ENCODE measurements at regions not wholly inside any gene's neighbourhood (a gene's known extent, or its start where the extent isn't known, plus 50 kb on each side); places are given as distances from the start of the nearest gene placed in this dataset.
A peak's percentile ranks its signal among the peaks of the same experiment; 100 is the strongest.
"Not testable (repeated sequence)": the region's sequence is repeated elsewhere in the genome, so short reads cannot be mapped to it uniquely, and the experiment has no call there.

DNA sequence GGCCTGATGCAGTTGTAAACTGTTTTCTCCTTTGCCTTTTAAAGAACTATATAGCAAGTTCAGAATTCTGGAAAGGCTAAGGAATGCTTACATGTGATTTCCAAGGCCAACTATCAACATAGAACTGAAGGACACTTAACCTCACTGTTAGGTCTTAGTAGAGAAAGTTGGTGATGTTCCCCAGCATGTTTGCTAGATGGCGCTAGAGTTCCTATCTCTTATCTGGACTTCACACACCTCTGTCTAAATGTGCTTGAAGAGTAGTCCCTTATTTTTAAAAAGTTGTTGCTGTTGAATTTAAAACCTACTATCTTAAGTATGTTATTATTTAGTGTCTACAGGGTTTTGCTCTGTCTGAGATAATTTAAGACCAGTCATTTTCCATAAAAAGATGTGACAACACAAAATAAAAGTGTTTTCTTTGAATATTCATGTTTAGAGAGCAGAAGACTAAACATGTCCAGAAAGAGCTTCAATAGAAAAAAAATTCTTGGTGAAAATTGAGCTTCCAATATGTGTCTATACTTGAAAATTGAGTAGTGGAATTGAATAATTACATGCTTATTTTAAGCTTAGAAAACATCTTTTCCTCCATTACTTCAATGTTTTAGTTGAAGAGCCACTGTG is 237.3 kb downstream of the S1PR1 start:
- no peak for DNase-seq (ENCODE audit: low read depth in 2 of 3, low spot score in 2 of 3)

DNA sequence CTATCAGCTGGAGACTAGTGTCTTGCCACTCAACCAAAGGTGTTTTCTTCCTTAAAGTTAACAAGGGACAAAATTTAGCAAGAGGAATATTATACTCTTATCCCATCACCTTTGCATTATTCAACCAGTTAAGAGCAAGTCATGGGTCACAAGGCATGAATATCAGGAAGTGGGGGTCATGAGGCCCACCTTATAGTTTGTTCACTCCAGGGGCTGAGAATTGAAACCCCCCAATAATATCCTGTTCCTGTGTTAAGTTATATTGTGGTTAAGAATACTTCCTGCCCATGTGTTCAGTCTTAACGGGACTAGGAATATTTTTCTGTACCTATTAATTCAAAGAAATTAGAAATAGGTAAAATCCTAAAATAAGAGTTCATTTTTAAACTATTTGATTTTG is 239.7 kb downstream of the S1PR1 start:
- no peak for DNase-seq (ENCODE audit: low read depth in 2 of 3, low spot score in 2 of 3)

DNA sequence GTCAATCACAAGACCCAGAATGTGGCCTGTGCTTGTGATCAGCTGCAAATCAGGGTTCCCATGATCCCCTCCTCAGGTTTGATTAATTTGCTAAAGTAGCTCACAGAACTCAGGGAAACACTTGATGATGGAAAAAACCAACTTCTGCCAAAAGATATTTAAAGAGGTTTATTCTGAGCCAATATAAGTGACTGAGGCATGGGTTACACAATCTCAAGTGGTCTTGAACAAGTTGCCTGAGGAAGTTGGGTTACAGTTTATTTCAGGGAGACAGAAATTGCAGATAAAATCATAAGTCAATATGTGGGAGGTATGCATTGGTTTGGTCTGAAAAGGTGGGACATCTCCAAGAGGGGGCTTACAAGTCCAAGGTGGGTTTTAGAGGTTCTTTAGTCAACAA is 243.1 kb downstream of the S1PR1 start:
- no peak for DNase-seq (ENCODE audit: low read depth in 2 of 3, low spot score in 2 of 3)

GRCh38 chr1:101482306-101482705 is 245.5 kb downstream of the S1PR1 start:
- no peak for DNase-seq (ENCODE audit: low read depth in 2 of 3, low spot score in 2 of 3)

GRCh38 chr1:101483982-101484688 is 247.3 kb downstream of the S1PR1 start:
- DNase-seq (ENCODE audit: low read depth in 2 of 3, low spot score in 2 of 3), result no peak

- DNase-seq (ENCODE audit: low read depth in 2 of 3, low spot score in 2 of 3), result no peak
Observed at GRCh38 chr1:101484689-101485338, 248.0 kb downstream of the S1PR1 start.

DNA sequence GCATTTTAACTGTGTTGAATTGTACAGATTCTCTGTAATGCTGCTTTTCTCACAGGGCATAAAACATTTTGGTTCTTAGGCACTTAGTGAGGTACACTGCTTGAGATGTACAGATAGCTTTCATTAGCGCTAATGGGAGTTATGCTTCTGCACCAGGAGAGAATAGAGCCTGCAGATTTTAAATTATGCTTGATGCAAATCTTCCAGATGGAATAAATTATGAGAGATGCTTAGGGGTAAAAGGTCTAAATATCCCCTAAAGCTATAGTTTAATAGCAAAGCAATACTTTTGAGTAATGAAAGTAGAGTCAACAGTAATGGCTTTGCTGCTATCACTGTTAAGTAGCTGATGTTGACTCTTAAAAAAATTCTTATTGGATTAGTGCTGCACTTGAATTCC is 248.9 kb downstream of the S1PR1 start:
- no peak for DNase-seq (ENCODE audit: low read depth in 2 of 3, low spot score in 2 of 3)

DNA sequence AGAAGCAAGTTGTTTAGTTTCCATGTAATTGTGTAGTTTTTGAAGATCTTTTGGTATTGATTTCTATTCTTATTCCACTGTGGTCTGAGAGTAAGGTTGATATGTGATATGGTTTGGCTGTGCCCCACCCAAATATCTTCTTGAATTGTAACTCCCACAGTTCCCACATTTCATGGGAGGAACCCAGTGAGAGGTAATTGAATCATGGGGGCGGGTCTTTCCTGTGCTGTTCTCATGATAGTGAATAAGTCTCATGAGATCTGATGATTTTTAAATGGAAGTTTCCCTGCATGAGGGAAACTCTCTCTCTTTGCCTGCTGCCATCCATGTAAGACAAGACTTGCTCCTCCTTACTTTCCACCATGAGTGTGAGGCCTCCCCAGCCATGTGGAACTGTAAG is 255.3 kb downstream of the S1PR1 start:
- DNase-seq (ENCODE audit: low read depth in 2 of 3, low spot score in 2 of 3), result not testable (repeated sequence)

DNA sequence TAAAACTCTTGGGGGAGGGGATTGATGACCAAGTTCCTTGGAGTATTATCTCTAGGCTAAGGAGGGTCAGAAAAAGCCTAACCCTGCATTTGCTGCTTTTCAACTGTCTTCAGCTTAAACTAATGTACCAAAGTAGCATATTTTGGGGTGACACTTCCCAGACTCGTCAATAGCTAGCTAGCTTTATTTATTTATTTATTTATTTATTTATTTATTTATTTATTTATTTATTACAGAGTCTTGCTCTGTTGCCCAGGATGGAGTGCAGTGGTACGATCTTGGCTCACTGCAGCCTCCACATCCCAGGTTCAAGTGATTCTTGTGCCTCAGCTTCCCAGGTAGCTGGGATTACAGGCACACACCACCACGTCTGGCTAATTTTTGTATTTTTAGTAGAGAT is 257.1 kb downstream of the S1PR1 start:
- DNase-seq (ENCODE audit: low read depth in 2 of 3, low spot score in 2 of 3), result not testable (repeated sequence)

- DNase-seq (ENCODE audit: low read depth in 2 of 3, low spot score in 2 of 3), result no peak
Observed at GRCh38 chr1:101496109-101496508, 259.3 kb downstream of the S1PR1 start.

- no peak for DNase-seq (ENCODE audit: low read depth in 2 of 3, low spot score in 2 of 3)
Observed at GRCh38 chr1:101497881-101498559, 261.2 kb downstream of the S1PR1 start.

- DNase-seq (ENCODE audit: low read depth in 2 of 3, low spot score in 2 of 3), result not testable (repeated sequence)
Observed at GRCh38 chr1:101504106-101504505, 267.3 kb downstream of the S1PR1 start.

- not testable (repeated sequence) for DNase-seq (ENCODE audit: low read depth in 2 of 3, low spot score in 2 of 3)
Observed at GRCh38 chr1:101505240-101505639, 268.4 kb downstream of the S1PR1 start.

DNA sequence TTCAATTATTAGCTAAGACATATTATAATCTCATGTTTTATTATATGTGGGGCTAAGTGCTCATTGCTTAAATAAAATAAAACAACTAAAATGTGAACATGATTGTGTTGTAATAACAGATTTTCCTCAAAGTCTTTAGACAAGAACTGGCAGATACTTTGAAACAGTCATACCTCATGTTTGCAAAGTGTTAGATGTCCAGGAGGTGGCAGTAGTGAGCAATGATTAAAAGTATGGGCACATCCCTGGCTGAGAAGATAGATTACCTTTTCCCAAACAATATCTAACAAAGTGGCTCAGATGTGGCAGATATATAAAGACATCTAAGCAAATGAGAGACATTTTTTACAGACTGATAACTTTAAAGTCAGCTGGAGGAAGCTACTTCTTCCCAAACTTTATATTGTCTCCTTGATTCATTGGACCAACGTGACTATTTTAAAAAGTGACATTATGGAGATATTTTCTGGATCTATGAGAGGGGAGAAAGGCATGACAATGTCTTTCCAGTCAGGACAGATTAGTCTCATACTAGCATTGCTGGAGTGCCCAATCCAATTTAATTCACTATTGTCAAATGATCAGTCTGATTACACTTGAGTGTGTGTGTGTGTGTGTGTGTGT is 269.8 kb downstream of the S1PR1 start:
- peak in 1 of 3 experiments; percentile 26 for DNase-seq (ENCODE audit: low read depth in 2 of 3, low spot score in 2 of 3)

DNA sequence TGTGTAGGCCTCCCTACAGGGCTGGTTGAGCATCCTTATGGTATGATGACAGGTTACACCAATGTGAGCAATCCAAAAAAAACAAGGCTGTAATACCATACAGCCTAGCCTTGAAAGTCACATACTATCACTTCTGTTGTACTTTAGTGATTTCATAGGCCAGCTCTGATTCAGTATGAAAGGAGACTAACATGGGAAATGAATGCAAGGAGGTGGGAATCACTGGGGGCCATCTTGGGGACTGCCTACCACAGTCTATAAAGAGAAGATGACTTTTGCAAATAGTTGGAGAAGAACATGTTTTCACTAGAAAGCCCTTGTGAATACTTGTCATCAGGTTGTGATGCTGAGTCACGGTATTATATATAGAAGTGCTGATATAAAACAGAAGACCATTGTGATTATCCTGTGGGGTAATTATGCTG is 270.7 kb downstream of the S1PR1 start:
- DNase-seq (ENCODE audit: low read depth in 2 of 3, low spot score in 2 of 3), result no peak

DNA sequence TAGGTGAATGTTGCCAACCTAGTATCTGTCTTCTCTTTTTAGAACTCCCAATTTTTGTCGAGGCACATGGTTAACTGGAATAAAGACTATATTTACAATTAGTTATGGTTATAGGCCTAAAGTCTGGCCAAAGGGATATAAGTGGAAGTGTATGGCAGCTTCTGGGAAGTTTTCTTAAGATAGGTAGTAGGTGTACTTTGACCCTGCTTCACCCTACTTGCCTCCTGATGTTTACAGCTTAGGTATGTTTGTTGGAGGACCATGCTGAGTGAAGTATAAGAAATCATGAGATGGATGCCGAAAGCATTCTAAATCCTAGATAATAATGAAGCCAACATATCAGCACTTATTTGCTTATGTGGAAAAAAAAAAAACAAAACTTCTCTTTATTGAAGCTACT is 272.1 kb downstream of the S1PR1 start:
- DNase-seq (ENCODE audit: low read depth in 2 of 3, low spot score in 2 of 3), result no peak

DNA sequence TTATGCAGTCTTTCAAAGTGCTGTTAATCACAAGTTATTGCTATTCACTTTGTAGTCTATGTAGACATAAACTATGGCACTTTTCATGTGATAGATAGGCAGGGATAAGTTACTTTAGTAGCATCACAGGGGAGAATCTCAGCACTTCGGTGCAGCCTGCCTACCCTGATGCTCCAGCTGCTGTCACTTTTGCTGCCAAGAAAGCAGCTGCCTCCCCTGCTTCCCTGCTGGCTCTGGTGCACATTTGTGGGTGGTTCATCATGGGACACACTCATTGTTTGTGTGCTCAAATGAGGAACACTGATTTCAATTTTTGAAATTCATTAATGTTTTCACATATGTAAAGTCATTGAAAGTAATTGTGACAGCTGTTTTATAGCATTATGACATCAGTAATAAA is 272.6 kb downstream of the S1PR1 start:
- DNase-seq (ENCODE audit: low read depth in 2 of 3, low spot score in 2 of 3), result no peak

- no peak for DNase-seq (ENCODE audit: low read depth in 2 of 3, low spot score in 2 of 3)
Observed at GRCh38 chr1:101511202-101511891, 274.5 kb downstream of the S1PR1 start.

DNA sequence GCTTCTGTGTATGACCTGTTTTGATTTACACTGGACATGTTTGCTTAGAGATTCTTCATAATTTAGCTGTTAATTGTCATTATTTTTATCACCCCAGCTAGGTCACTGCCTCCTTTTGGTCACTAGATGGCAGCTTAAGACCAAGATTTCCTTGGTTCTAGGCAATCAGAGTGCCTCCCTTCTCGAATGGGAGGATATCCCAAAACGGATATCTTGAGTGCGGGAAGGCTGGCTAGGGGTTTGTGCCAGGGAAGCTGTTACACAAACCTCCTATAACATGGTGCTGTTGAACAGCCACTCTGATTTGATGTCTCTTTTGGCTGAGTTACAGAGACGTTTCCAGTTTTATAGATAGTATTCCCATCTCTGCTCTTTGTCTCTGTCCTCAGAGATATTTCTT is 283.5 kb downstream of the S1PR1 start:
- no peak for DNase-seq (ENCODE audit: low read depth in 2 of 3, low spot score in 2 of 3)

- no peak for DNase-seq (ENCODE audit: low read depth in 2 of 3, low spot score in 2 of 3)
Observed at GRCh38 chr1:101522486-101522885, 285.7 kb downstream of the S1PR1 start.

DNA sequence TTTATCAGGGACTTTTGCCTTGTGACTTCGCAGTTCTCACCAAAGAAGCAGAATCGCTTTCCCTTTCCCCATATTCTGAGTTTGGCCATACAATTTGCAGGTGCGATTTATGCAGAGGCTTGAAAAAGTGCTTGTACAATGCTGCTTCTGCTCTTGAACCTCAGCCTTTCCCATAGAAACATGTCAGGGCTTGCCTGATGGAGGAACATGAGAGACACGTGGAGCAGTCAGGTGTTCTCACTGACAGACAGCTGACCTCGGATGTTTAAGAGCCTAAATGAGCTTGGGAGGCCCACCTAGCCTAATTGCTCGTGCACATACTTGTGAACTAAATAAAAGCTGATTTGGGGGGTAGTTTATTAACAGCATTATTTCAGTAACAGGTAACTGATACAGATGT is 290.0 kb downstream of the S1PR1 start:
- DNase-seq (ENCODE audit: low read depth in 2 of 3, low spot score in 2 of 3), result no peak

All from activated CD8-positive, alpha-beta memory T cell treated with anti-CD3 and anti-CD28 coated beads for 48 hours (primary cell).